ENCODE measurements at regions not wholly inside any gene's neighbourhood (a gene's known extent, or its start where the extent isn't known, plus 50 kb on each side); places are given as distances from the start of the nearest gene placed in this dataset.
"Not testable (repeated sequence)": the region's sequence is repeated elsewhere in the genome, so short reads cannot be mapped to it uniquely, and the experiment has no call there.

DNA sequence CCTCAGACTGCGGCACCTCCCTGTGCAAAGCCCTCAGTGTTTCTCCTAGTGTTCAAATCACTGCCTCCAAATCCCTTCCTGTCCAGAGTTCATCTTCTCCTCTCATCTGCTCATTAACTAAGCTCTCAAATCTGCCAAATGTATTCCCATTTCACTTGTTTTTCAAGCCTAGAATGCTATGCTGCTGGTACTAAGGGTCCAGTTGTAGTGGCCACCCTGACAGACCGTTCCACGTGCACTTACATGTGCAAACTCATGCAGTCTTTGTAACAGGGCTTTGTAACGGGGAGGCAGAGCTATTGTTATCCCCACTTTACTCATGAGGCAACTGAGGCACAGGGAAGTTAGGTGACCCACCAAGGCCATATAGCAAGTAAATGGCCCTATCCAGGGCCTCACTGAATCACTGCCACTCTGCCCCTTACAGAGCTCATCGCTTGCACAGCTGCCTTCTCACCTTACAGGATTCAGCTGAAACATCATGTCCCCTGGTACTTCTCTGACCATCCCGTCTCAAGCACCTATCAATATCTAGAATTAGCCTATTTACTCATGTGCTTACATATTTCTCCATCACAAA lies 153.0 kb upstream of the PDE1C start:
- H3K4me3 ChIP-seq (ENCODE audit: low read depth, low read length), result no peak overlapping the region
- ChIA-PET POLR2A (no interaction called here), CTCF (interaction anchor here (1.1 kb wide), 1 partner anchor 13 kb away, joined by 7 read pairs; no protein-coding TSS in a partner anchor)
- no peak for DNase-seq (ENCODE audit: low read depth, low spot score)
- TF ChIP-seq, protein P1, sequence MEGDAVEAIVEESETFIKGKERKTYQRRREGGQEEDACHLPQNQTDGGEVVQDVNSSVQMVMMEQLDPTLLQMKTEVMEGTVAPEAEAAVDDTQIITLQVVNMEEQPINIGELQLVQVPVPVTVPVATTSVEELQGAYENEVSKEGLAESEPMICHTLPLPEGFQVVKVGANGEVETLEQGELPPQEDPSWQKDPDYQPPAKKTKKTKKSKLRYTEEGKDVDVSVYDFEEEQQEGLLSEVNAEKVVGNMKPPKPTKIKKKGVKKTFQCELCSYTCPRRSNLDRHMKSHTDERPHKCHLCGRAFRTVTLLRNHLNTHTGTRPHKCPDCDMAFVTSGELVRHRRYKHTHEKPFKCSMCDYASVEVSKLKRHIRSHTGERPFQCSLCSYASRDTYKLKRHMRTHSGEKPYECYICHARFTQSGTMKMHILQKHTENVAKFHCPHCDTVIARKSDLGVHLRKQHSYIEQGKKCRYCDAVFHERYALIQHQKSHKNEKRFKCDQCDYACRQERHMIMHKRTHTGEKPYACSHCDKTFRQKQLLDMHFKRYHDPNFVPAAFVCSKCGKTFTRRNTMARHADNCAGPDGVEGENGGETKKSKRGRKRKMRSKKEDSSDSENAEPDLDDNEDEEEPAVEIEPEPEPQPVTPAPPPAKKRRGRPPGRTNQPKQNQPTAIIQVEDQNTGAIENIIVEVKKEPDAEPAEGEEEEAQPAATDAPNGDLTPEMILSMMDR (IDR thresholded peaks at IDR 0.05; ENCODE audit: insufficient read depth, low read length, missing control alignments), result no peak

DNA sequence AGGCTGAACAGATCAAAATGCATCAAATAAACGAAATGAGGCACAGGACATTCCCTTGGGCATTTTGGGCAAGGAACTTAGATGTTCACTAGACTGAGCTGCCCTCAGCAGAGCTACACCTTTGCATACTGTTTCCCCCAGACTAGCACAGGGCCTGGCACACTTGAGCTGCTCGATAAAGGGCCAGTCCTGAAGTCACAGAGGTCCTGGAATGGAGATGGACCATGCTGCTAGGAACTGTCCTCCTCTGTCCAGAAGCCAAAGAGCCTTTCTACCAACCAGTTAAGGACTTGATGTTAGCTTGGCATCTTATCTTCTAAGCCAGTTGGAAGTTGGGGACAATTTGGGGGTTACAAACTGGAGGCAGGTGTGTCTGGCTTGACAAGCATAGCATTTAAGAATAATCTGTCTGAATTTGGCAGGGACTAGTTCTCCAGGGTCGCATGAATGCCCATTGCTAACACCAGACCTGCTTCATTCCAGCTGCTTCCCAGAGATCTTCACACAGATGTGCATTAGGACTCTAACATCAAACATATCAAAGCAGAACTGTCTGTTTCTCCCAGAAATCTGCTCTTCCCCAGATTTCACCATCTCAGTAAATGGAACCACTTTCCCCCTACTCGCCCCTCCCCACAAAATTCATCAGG lies 152.2 kb upstream of the PDE1C start:
- TF ChIP-seq, protein P1 (IDR thresholded peaks at IDR 0.05; ENCODE audit: insufficient read depth, low read length, missing control alignments), result no peak
- no peak overlapping the region for H3K4me3 ChIP-seq (ENCODE audit: low read depth, low read length)
- POLR2A ChIA-PET, result no interaction called here
- DNase-seq (ENCODE audit: low read depth, low spot score), result no peak
- CTCF ChIA-PET, result interaction anchor here (1.1 to 1.8 kb wide), 2 partner anchors 10 to 12 kb away, joined by 7 read pairs; no protein-coding TSS in a partner anchor

DNA sequence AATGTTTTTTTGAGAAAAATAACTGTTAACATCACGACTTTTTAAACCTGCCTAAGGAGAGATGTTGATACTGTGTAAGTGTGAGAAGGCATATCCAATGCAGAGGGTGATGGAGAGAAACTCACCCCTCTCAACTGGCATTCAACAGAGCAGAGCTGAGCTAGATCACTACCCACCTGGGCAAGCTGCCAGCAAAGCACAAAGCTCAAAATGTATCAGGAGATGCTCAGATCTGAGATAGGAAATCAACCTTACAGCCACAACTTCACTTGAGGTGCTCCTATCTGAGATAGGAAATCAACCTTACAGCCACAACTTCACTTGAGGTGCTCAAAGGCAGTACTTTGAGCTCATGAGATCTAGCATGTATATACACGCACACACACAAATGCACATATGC lies 151.5 kb upstream of the PDE1C start:
- TF ChIP-seq, protein P1 (IDR thresholded peaks at IDR 0.05; ENCODE audit: insufficient read depth, low read length, missing control alignments), result no peak
- ChIA-PET CTCF (interaction anchor here (0.6 to 1.8 kb wide), 3 partner anchors 10 to 258 kb away, joined by 3 to 7 read pairs (median 5); no protein-coding TSS in a partner anchor), POLR2A (no interaction called here)
- H3K4me3 ChIP-seq (ENCODE audit: low read depth, low read length), result no peak overlapping the region
- no peak for DNase-seq (ENCODE audit: low read depth, low spot score)

DNA sequence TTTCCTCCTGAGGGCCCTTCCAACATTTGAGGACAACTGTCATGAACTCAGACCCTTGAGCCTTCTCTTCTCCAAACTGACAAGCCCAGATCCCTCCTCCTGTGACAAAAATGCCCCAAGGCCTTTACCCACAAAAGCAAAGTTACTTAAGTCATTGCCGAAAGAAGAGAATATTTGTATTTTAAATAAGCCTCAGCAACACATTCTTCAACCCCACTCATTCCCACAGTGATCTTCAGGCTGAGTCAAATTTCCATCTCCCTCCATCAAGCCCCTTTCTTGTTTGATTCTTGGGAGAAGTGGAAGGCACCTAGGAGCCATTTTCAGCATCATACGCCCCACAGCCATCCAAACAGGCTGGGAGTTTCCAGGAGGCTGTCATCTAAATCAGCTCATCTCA lies 150.8 kb upstream of the PDE1C start:
- CTCF ChIA-PET, result interaction anchor here (0.6 to 1.8 kb wide), 4 partner anchors 9 to 258 kb away, joined by 3 to 7 read pairs (median 4); no protein-coding TSS in a partner anchor
- POLR2A ChIA-PET, result no interaction called here
- H3K4me3 ChIP-seq (ENCODE audit: low read depth, low read length), result no peak overlapping the region
- TF ChIP-seq, protein P1 (IDR thresholded peaks at IDR 0.05; ENCODE audit: insufficient read depth, low read length, missing control alignments), result no peak
- DNase-seq (ENCODE audit: low read depth, low spot score), result no peak

DNA sequence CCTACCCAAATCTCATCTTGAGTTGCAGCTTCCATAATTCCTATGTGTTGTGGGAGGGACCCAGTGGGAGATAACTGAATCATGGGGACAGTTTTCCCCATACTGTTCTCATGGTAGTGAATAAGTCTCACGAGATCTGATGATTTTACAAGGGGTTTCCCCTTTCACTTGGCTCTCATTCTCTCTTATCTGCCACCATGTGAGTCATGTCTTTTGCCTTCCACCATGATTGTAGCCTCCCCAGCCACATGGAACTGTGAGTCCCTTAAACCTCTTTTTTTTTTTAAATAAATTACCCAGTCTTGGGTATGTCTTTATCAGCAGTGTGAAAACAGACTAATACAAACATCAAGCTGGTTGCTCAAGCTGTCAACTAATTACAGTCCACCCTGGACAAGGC lies 149.6 kb upstream of the PDE1C start:
- POLR2A ChIA-PET; H3K4me3 ChIP-seq (ENCODE audit: low read depth, low read length); DNase-seq (ENCODE audit: low read depth, low spot score): not testable (repeated sequence)
- CTCF ChIA-PET, result interaction anchor here (1.5 kb wide), 1 partner anchor 9 kb away, joined by 4 read pairs; no protein-coding TSS in a partner anchor

DNA sequence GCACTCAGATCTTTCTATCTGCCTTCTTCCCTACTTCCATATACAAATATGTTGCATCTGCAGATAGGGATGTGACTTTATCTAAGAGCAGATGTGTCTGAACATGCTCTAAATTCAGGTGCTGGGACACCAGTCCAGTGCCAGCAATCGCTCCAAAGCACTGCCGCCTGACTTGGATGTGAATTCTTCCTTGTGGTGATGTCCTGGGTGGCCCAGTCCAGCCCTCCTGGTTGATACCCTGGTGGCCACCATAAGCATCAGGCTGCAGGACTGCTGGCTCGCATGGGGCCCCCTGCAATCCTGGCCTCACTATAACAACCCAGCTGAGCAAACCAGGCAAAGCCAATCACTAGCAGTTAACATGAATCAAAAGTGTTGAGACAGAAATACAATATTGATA lies 149.2 kb upstream of the PDE1C start:
- TF ChIP-seq, protein P1 (IDR thresholded peaks at IDR 0.05; ENCODE audit: insufficient read depth, low read length, missing control alignments), result no peak
- ChIA-PET POLR2A (no interaction called here), CTCF (interaction anchor here (1.5 kb wide), 1 partner anchor 9 kb away, joined by 4 read pairs; no protein-coding TSS in a partner anchor)
- no peak for DNase-seq (ENCODE audit: low read depth, low spot score)
- H3K4me3 ChIP-seq (ENCODE audit: low read depth, low read length), result no peak overlapping the region

Data from AG04449 (cell line).